GM12891 (cell line): ENCODE measurements at regions not wholly inside any gene's neighbourhood (a gene's known extent, or its start where the extent isn't known, plus 50 kb on each side); places are given as distances from the start of the nearest gene placed in this dataset.

Experiments used
- POLR2A ChIP-seq: IDR thresholded peaks from 2 replicates; pipeline ENCODE4 v1.6.1; 2011; ENCODE audit warnings: low read depth, low read length, control low read depth
- POLR2AphosphoS5 ChIP-seq: IDR thresholded peaks from 2 replicates; pipeline ENCODE4 v1.6.1; 2011; ENCODE audit warnings: low read depth, low read length, control low read depth
- TAF1 ChIP-seq: IDR thresholded peaks from 2 replicates; pipeline ENCODE4 v1.6.1; 2011; ENCODE audit warnings: low read depth, low read length, control low read depth

DNA sequence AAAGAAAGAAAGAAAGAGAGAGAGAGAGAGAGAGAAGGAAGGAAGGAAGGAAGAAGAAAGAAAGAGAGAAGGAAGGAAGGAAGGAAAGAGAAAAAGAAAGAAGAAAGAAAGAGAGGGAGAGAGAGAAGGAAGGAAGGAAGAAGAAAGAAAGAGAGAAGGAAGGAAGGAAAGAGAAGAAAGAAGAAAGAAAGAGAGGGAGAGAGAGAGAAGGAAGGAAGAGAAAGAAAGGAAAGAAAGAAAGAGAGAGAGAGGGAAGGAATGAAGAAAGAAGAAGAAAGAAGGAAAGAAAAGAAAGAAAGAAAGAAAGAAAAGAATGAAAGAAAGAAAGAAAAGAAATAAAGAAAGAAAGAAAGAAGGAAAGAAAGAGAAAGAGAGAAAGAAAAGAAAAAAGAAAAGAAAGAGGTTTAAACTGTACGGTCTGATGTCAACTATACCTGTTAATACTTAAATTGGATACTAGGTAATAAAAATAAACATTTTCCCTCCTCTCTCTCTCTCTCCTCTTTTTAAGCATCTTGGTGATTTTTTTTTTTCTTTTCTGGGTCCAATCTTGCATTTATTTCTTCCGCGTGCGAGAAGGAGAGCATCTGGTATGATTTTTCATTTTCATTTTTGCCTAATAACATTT, 93.8 kb downstream of the CRLF2 start:
- TF ChIP-seq POLR2A: no peak
- no peak for TF ChIP-seq POLR2AphosphoS5
- TF ChIP-seq TAF1: no peak
